ENCODE measurements at regions not wholly inside any gene's neighbourhood (a gene's known extent, or its start where the extent isn't known, plus 50 kb on each side); places are given as distances from the start of the nearest gene placed in this dataset.

DNA sequence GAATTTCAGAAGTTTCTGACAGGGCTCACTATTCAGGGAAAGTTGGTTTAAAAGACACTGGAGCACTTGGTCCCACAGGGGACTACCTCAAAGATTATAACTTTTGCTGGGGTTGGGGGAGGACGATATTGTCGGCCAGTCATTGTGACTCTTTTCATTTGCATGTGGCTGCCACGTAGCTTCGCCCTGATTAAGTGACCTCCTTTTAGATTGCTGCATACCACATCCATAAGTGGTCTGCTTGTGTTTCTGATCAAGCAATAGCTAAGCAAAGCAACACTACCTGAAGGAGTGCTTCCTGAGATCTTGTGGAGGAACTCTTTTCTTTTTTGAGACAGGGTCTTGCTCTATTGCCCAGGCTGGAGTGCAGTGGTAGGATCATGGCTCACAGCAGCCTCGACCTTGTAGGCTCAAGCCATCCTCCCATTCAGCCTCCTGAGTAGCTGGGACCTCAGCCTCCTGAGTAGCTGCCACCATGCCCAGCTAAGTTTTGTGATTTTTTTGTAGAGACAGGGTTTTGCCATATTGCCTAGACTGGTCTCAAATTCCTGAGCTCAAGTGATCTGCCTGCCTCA lies 691.3 kb downstream of the EPM2A start:
- H3K9me3 ChIP-seq (ENCODE audit: control insufficient read depth, low read length) = no peaks in the 10 kb centered on the region
- no peak overlapping the region for H3K27ac ChIP-seq (ENCODE audit: low read depth, low read length, severe bottlenecking)
- no peaks in the 10 kb centered on the region for H3K36me3 ChIP-seq (ENCODE audit: control insufficient read depth, insufficient read depth, low read length)
- no peak overlapping the region for H3K4me3 ChIP-seq (ENCODE audit: extremely low read depth, insufficient read depth, low read length, poor library complexity, severe bottlenecking)
- WGBS, 2 experiments (ENCODE audit: insufficient coverage in 2 of 2) = 80 to 96% methylated on average over 1 to 4 of the region's 5 CpGs
- H3K4me1 ChIP-seq (ENCODE audit: control insufficient read depth, insufficient read depth, low read length, poor library complexity, severe bottlenecking) = peaks cover 9% of the 10 kb centered on the region

DNA sequence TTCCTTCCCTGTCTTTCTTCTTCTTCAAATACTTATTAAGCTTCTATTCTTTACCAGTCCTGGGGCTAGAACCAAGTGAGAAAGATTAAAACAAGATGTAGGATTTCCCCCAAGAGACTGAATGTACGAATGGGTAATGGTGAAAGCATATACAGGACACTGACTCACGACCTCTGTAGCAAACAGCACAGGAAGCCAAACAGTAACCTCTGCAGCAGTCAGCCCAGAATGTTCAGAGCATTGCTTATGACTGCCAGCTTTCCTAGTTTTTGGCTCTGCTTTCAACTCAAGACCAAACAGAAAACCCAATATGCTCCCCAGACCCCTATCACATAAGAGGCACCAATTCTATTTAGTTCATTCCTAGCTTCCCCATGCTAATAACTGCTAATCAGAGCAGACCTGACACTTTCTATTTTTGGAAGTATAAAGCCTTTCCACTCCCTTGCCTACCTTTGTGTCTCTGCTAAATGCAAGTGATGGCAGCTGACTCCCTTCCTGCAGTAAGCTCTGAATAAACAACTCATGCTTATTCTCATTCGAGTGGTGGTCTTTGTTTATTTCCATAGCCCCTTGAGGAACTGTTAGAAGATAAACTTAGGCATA lies 690.6 kb downstream of the EPM2A start:
- no peaks in the 10 kb centered on the region for H3K36me3 ChIP-seq (ENCODE audit: control insufficient read depth, insufficient read depth, low read length)
- peak overlapping the region; percentile 48 for H3K27ac ChIP-seq (ENCODE audit: low read depth, low read length, severe bottlenecking)
- 33 to 43% methylated on average over 1 to 2 of the region's 3 CpGs for WGBS, 2 experiments (ENCODE audit: insufficient coverage in 2 of 2)
- H3K4me1 ChIP-seq (ENCODE audit: control insufficient read depth, insufficient read depth, low read length, poor library complexity, severe bottlenecking) = peaks cover 9% of the 10 kb centered on the region
- H3K9me3 ChIP-seq (ENCODE audit: control insufficient read depth, low read length) = no peaks in the 10 kb centered on the region
- no peak overlapping the region for H3K4me3 ChIP-seq (ENCODE audit: extremely low read depth, insufficient read depth, low read length, poor library complexity, severe bottlenecking)

DNA sequence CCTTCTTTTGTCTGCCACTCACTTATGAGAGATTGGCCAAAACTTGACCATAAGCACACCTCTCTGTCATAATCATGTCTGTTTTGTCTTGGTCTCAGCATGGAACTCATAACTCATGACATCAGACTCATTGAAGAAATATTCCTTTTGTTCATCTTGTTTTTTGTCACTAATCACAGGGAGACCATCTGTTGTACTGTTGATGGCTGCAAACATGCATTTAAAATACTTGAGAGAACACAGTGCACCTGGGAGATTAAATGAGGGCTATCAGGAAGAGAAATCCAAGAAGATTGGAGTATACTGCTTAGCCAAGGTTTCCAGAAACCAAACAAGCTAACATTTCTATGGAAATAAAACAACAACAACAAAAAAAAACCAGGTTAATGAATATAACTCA lies 689.7 kb downstream of the EPM2A start:
- Histone ChIP-seq H3K36me3 (ENCODE audit: control insufficient read depth, insufficient read depth, low read length) (no peaks in the 10 kb centered on the region), H3K27ac (ENCODE audit: low read depth, low read length, severe bottlenecking) (no peak overlapping the region), H3K4me3 (ENCODE audit: extremely low read depth, insufficient read depth, low read length, poor library complexity, severe bottlenecking) (no peak overlapping the region), H3K9me3 (ENCODE audit: control insufficient read depth, low read length) (no peaks in the 10 kb centered on the region), H3K4me1 (ENCODE audit: control insufficient read depth, insufficient read depth, low read length, poor library complexity, severe bottlenecking) (peaks cover 9% of the 10 kb centered on the region)

DNA sequence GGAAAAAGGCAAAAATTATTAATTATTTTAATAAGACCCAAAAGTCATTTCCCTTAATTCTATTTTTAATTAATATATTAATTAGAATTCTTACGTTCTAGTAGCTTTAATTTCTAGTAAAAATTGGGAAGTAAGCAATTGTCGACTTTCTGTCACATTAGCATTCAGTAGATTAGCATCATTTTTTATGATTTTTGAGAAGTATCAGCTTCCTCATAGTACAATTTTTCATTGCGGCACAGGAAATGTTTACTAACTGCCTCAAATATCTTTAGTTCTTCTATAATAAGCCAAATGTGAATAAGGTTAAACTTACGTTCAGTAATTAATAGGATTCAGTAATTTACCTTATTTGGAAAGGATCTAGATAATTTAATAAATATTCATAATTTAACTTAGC lies 687.4 kb downstream of the EPM2A start:
- peaks cover 9% of the 10 kb centered on the region for H3K4me1 ChIP-seq (ENCODE audit: control insufficient read depth, insufficient read depth, low read length, poor library complexity, severe bottlenecking)
- no peaks in the 10 kb centered on the region for H3K9me3 ChIP-seq (ENCODE audit: control insufficient read depth, low read length)
- no peak overlapping the region for H3K4me3 ChIP-seq (ENCODE audit: extremely low read depth, insufficient read depth, low read length, poor library complexity, severe bottlenecking)
- WGBS, 2 experiments (ENCODE audit: insufficient coverage in 2 of 2) = no CpG with 5 or more reads among the region's 4 CpGs
- H3K27ac ChIP-seq (ENCODE audit: low read depth, low read length, severe bottlenecking) = no peak overlapping the region
- no peaks in the 10 kb centered on the region for H3K36me3 ChIP-seq (ENCODE audit: control insufficient read depth, insufficient read depth, low read length)

DNA sequence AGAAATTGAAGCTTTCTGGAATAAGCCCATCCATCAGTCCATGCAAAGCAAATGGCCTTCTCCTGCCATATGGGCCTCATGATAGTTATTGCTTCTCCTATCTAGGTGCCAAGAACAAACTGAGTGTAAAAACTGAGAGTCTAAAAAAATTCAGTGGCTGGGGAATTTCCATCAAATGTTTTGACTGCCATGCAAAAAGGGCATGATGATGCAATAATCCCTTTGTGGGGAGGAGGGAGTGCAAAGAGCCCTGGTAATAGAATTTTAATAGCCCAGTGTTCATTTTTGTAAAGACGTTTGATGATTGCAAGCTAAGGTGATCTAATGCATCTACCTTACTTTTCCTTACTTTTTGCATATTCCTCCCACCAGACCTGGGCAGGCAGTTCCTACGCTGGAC lies 683.7 kb downstream of the EPM2A start:
- no peaks in the 10 kb centered on the region for H3K9me3 ChIP-seq (ENCODE audit: control insufficient read depth, low read length)
- no peak overlapping the region for H3K4me3 ChIP-seq (ENCODE audit: extremely low read depth, insufficient read depth, low read length, poor library complexity, severe bottlenecking)
- WGBS, 2 experiments (ENCODE audit: insufficient coverage in 2 of 2) = 75% methylated on average over 2 of the region's 2 CpGs; no CpG with 5 or more reads in 1 of the 2 experiments
- H3K36me3 ChIP-seq (ENCODE audit: control insufficient read depth, insufficient read depth, low read length) = no peaks in the 10 kb centered on the region
- H3K27ac ChIP-seq (ENCODE audit: low read depth, low read length, severe bottlenecking) = no peak overlapping the region
- no peaks in the 10 kb centered on the region for H3K4me1 ChIP-seq (ENCODE audit: control insufficient read depth, insufficient read depth, low read length, poor library complexity, severe bottlenecking)

DNA sequence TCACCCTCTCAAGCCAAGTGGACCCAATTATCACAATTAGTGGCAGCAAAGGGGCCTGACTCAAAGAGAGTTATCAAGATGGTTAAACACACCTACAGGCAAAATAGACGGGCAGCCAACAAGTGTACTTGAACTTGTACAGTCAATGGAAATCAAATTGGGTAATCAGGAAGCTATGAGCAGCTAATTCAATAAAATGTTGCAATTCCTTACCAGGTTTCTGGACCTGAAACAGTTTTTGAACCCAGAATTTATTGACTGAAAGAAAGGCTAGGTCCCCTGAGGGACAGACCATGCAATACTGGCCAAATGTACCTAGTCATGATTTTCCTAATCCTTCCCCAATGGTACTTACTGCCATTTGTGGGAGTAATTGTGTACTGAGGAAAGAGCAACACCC lies 679.8 kb downstream of the EPM2A start:
- WGBS, 2 experiments (ENCODE audit: insufficient coverage in 2 of 2) = 86 to 100% methylated on average over 1 of the region's 1 CpG
- Histone ChIP-seq H3K9me3 (ENCODE audit: control insufficient read depth, low read length) (no peaks in the 10 kb centered on the region), H3K36me3 (ENCODE audit: control insufficient read depth, insufficient read depth, low read length) (no peaks in the 10 kb centered on the region), H3K4me1 (ENCODE audit: control insufficient read depth, insufficient read depth, low read length, poor library complexity, severe bottlenecking) (no peaks in the 10 kb centered on the region), H3K4me3 (ENCODE audit: extremely low read depth, insufficient read depth, low read length, poor library complexity, severe bottlenecking) (no peak overlapping the region), H3K27ac (ENCODE audit: low read depth, low read length, severe bottlenecking) (no peak overlapping the region)

DNA sequence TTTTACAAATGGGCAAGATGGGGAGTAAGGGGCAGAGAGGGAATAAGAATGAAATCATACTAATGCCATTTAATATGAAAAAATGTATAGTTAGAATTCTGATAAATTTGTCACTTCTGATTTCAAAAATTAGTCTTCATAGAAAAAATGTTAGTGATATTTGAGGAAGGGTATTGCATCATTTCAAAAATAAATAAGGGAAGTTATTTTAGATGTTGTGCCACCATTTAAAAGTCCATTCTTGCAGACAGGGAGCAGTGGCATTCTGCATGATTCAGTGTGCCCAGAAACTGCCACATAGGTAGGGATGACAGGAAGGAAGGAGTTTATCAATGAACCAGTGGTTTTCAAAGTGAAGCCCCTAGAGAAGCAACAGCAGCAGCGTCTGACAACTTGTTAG lies 674.6 kb downstream of the EPM2A start:
- no peaks in the 10 kb centered on the region for H3K36me3 ChIP-seq (ENCODE audit: control insufficient read depth, insufficient read depth, low read length)
- WGBS, 2 experiments (ENCODE audit: insufficient coverage in 2 of 2) = no CpG with 5 or more reads among the region's 1 CpG
- no peaks in the 10 kb centered on the region for H3K9me3 ChIP-seq (ENCODE audit: control insufficient read depth, low read length)
- H3K4me3 ChIP-seq (ENCODE audit: extremely low read depth, insufficient read depth, low read length, poor library complexity, severe bottlenecking) = no peak overlapping the region
- H3K4me1 ChIP-seq (ENCODE audit: control insufficient read depth, insufficient read depth, low read length, poor library complexity, severe bottlenecking) = no peaks in the 10 kb centered on the region
- no peak overlapping the region for H3K27ac ChIP-seq (ENCODE audit: low read depth, low read length, severe bottlenecking)

DNA sequence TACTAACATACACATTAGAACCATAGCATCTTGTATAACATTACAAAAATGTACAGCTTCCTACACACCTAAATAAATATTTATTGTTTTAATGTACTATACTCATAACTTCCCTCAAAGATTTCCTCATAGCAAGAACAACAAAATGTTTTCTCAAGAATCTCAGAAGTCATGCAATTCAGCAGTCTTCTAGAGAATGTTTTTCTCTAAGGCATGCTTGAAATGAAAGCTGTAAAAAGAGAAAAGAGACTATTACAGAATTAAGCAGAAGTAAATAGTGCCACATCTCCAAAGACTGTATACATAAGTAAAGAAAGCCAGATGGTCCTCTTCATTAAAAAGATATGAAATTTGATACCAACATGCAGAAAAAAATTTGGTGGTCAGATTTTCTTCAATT lies 672.2 kb downstream of the EPM2A start:
- H3K9me3 ChIP-seq (ENCODE audit: control insufficient read depth, low read length) = no peaks in the 10 kb centered on the region
- H3K27ac ChIP-seq (ENCODE audit: low read depth, low read length, severe bottlenecking) = no peak overlapping the region
- no peak overlapping the region for H3K4me3 ChIP-seq (ENCODE audit: extremely low read depth, insufficient read depth, low read length, poor library complexity, severe bottlenecking)
- no peaks in the 10 kb centered on the region for H3K36me3 ChIP-seq (ENCODE audit: control insufficient read depth, insufficient read depth, low read length)
- H3K4me1 ChIP-seq (ENCODE audit: control insufficient read depth, insufficient read depth, low read length, poor library complexity, severe bottlenecking) = no peaks in the 10 kb centered on the region

DNA sequence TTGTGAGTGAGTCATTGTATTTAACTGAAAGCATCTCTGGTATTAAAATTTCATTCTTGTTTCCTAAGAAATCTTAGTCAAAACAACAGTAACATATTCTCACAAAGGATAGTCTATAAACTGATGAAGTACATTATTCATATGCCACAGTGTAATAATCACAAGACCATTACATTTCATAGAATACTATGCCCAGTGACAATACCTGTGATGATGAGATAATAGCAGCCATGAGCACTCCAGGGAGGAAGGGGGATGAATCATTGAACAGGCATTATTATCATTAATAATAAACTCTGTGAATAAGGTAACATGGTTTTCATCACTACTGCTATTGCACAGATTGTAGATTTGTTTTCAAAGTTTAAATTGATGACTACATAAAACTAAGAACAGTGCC lies 667.9 kb downstream of the EPM2A start:
- peaks cover 5% of the 10 kb centered on the region for H3K4me1 ChIP-seq (ENCODE audit: control insufficient read depth, insufficient read depth, low read length, poor library complexity, severe bottlenecking)
- H3K9me3 ChIP-seq (ENCODE audit: control insufficient read depth, low read length) = no peaks in the 10 kb centered on the region
- no peak overlapping the region for H3K4me3 ChIP-seq (ENCODE audit: extremely low read depth, insufficient read depth, low read length, poor library complexity, severe bottlenecking)
- no peak overlapping the region for H3K27ac ChIP-seq (ENCODE audit: low read depth, low read length, severe bottlenecking)
- no peaks in the 10 kb centered on the region for H3K36me3 ChIP-seq (ENCODE audit: control insufficient read depth, insufficient read depth, low read length)

DNA sequence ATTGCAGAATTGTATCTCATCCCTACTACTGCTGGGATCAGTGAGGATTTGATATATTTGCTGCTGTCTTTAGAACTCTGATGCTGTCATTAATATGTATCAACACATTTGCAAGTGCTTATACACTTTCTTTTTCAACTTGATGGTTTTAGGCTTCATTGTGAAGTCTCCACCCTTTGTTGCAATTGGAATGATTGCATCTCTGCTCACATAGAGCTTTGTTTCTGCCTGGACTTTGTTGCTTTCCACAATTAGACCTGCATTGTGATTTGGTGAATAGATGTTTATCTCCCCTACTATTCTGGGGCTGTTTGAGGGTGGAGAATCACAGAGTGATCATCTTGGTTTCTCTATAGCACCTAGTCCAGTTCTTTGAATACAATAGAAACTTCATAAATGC lies 666.7 kb downstream of the EPM2A start:
- Histone ChIP-seq H3K27ac (ENCODE audit: low read depth, low read length, severe bottlenecking) (no peak overlapping the region), H3K4me3 (ENCODE audit: extremely low read depth, insufficient read depth, low read length, poor library complexity, severe bottlenecking) (no peak overlapping the region), H3K9me3 (ENCODE audit: control insufficient read depth, low read length) (no peaks in the 10 kb centered on the region), H3K36me3 (ENCODE audit: control insufficient read depth, insufficient read depth, low read length) (no peaks in the 10 kb centered on the region), H3K4me1 (ENCODE audit: control insufficient read depth, insufficient read depth, low read length, poor library complexity, severe bottlenecking) (peaks cover 5% of the 10 kb centered on the region)

DNA sequence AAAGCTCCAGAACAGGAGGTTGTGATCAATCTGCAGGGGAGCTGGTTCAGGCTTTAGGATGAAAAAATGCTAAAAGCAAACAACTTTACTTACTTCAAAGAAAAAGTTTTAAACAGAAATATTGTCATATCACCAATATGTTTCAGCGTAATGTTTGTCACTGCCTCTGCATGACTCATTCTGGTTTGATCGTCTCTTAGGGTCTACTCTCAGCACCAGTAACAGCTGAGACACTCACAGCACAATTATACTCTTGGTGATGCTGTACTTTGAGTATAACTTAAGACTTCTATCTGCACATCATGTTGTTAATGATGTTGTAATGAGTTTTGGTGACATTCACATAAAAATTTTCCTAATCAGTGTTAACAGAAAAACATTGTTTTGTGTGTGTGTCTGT lies 665.4 kb downstream of the EPM2A start:
- no peak overlapping the region for H3K27ac ChIP-seq (ENCODE audit: low read depth, low read length, severe bottlenecking)
- no peak overlapping the region for H3K4me3 ChIP-seq (ENCODE audit: extremely low read depth, insufficient read depth, low read length, poor library complexity, severe bottlenecking)
- 89 to 100% methylated on average over 1 of the region's 2 CpGs for WGBS, 2 experiments (ENCODE audit: insufficient coverage in 2 of 2)
- H3K9me3 ChIP-seq (ENCODE audit: control insufficient read depth, low read length) = no peaks in the 10 kb centered on the region
- no peaks in the 10 kb centered on the region for H3K36me3 ChIP-seq (ENCODE audit: control insufficient read depth, insufficient read depth, low read length)
- peaks cover 5% of the 10 kb centered on the region for H3K4me1 ChIP-seq (ENCODE audit: control insufficient read depth, insufficient read depth, low read length, poor library complexity, severe bottlenecking)
